H9 (cell line): ENCODE measurements at regions not wholly inside any gene's neighbourhood (a gene's known extent, or its start where the extent isn't known, plus 50 kb on each side); places are given as distances from the start of the nearest gene placed in this dataset.

Source experiments
- DNase-seq: peaks from one replicate; pipeline ENCODE4 v3.0.0-alpha.2; 2017
- H2AFZ ChIP-seq: one replicate; pipeline ENCODE4 v1.6.1; 2013; ENCODE audit warnings: mild to moderate bottlenecking, low read length, control low read depth, moderate library complexity
- H2AK5ac ChIP-seq: 2 replicates; pipeline ENCODE4 v1.6.1; 2013; ENCODE audit warnings: low read length, control low read depth, mixed read lengths; ENCODE audit not compliant: insufficient read length
- H2BK120ac ChIP-seq: one replicate; pipeline ENCODE4 v1.6.1; 2013; ENCODE audit warnings: low read depth, mild to moderate bottlenecking, low read length, control low read depth, inconsistent platforms; ENCODE audit not compliant: poor library complexity, severe bottlenecking
- H2BK12ac ChIP-seq: 2 replicates; pipeline ENCODE4 v1.6.1; 2013; ENCODE audit warnings: low read length, control low read depth, mixed read lengths, low read depth; ENCODE audit not compliant: insufficient read length
- H2BK15ac ChIP-seq: 2 replicates; pipeline ENCODE4 v1.6.1; 2013; ENCODE audit warnings: low read depth, low read length, control low read depth
- H2BK20ac ChIP-seq: one replicate; pipeline ENCODE4 v1.6.1; 2013; ENCODE audit warnings: low read depth, mild to moderate bottlenecking, low read length, control low read depth, inconsistent platforms; ENCODE audit not compliant: poor library complexity, severe bottlenecking
- H2BK5ac ChIP-seq: 2 replicates; pipeline ENCODE4 v1.6.1; 2013; ENCODE audit warnings: low read length, control low read depth, mixed read lengths; ENCODE audit not compliant: insufficient read length
- H3K14ac ChIP-seq: 2 replicates; pipeline ENCODE4 v1.6.1; 2013; ENCODE audit warnings: low read length, control low read depth; ENCODE audit not compliant: insufficient read depth
- H3K18ac ChIP-seq: 2 replicates; pipeline ENCODE4 v1.6.1; 2013; ENCODE audit warnings: low read depth, mild to moderate bottlenecking, mixed read lengths, low read length, control low read depth; ENCODE audit not compliant: insufficient read length
- H3K23ac ChIP-seq: 2 replicates; pipeline ENCODE4 v1.6.1; 2013; ENCODE audit warnings: low read length, control low read depth, mixed read lengths, low read depth; ENCODE audit not compliant: insufficient read length
- H3K23me2 ChIP-seq: 2 replicates; pipeline ENCODE4 v1.6.1; 2013; ENCODE audit warnings: low read depth, mild to moderate bottlenecking, mixed read lengths, low read length, control low read depth; ENCODE audit not compliant: insufficient read length, poor library complexity, severe bottlenecking
- H3K27ac ChIP-seq: 2 replicates; pipeline ENCODE4 v1.5.1; 2013; ENCODE audit warnings: low read length, control low read depth, mixed read lengths, low read depth; ENCODE audit not compliant: insufficient read length
- H3K27me3 ChIP-seq: 2 replicates; pipeline ENCODE4 v1.6.1; 2013; ENCODE audit warnings: low read length, control low read depth, inconsistent platforms; ENCODE audit not compliant: insufficient read depth
- H3K4ac ChIP-seq: 2 replicates; pipeline ENCODE4 v1.6.1; 2013; ENCODE audit warnings: low read depth, mild to moderate bottlenecking, control low read depth, inconsistent platforms, low read length, moderate library complexity
- H3K4me1 ChIP-seq: 2 replicates; pipeline ENCODE4 v1.6.1; 2013; ENCODE audit warnings: low read length, control low read depth, inconsistent platforms; ENCODE audit not compliant: insufficient read depth
- H3K4me2 ChIP-seq: 2 replicates; pipeline ENCODE4 v1.6.1; 2013; ENCODE audit warnings: low read length, control low read depth, mixed read lengths; ENCODE audit not compliant: insufficient read length, insufficient read depth
- H3K56ac ChIP-seq: 2 replicates; pipeline ENCODE4 v1.6.1; 2013; ENCODE audit warnings: low read depth, mild to moderate bottlenecking, mixed read lengths, low read length, control low read depth; ENCODE audit not compliant: insufficient read length
- H3K79me1 ChIP-seq: 2 replicates; pipeline ENCODE4 v1.6.1; 2013; ENCODE audit warnings: low read depth, mild to moderate bottlenecking, moderate library complexity, low read length, control low read depth, inconsistent platforms; ENCODE audit not compliant: insufficient read depth, poor library complexity, severe bottlenecking
- H3K79me2 ChIP-seq: 2 replicates; pipeline ENCODE4 v1.6.1; 2013; ENCODE audit warnings: low read length, control low read depth, inconsistent platforms; ENCODE audit not compliant: insufficient read depth
- H3K9ac ChIP-seq: 2 replicates; pipeline ENCODE4 v1.6.1; 2013; ENCODE audit warnings: low read length, control low read depth, mixed read lengths; ENCODE audit not compliant: insufficient read length; ENCODE audit errors: extremely low read depth
- H3K9me3 ChIP-seq: one replicate; pipeline ENCODE4 v1.6.1; 2013; ENCODE audit warnings: low read depth, low read length, inconsistent platforms; ENCODE audit not compliant: control insufficient read depth
- H3T11ph ChIP-seq: one replicate; pipeline ENCODE4 v1.6.1; 2013; ENCODE audit warnings: mild to moderate bottlenecking, low read length, control low read depth, inconsistent platforms
- H4K20me1 ChIP-seq: one replicate; pipeline ENCODE4 v1.6.1; 2013; ENCODE audit not compliant: control insufficient read depth, insufficient read length, insufficient read depth
- H4K5ac ChIP-seq: 2 replicates; pipeline ENCODE4 v1.6.1; 2013; ENCODE audit warnings: low read depth, mild to moderate bottlenecking, mixed read lengths, low read length, control low read depth; ENCODE audit not compliant: insufficient read length
- H4K8ac ChIP-seq: replicated peaks from 2 replicates; pipeline ENCODE4 v1.6.1; 2013; ENCODE audit warnings: low read length, control low read depth, mixed read lengths, low read depth; ENCODE audit not compliant: insufficient read length
- H4K91ac ChIP-seq: 2 replicates; pipeline ENCODE4 v1.6.1; 2013; ENCODE audit warnings: low read depth, mild to moderate bottlenecking, moderate library complexity, mixed read lengths, low read length, control low read depth; ENCODE audit not compliant: insufficient read length
- H3K27ac Mint-ChIP-seq, 3 experiments: 2 replicates in 2 of 3; 3 replicates in 1 of 3; pipeline ENCODE4 v1.8.0; 2020 to 2021; ENCODE audit warnings: mixed read lengths in 3 of 3, mild to moderate bottlenecking in 1 of 3, moderate library complexity in 1 of 3
- H3K27me3 Mint-ChIP-seq: 2 replicates; pipeline ENCODE4 v1.8.0; 2021; ENCODE audit warnings: low read depth, mild to moderate bottlenecking, moderate library complexity, mixed read lengths
- H3K36me3 Mint-ChIP-seq, 3 experiments: 2 replicates in 2 of 3; 3 replicates in 1 of 3; pipeline ENCODE4 v1.8.0; 2020 to 2021; ENCODE audit warnings: low read depth in 3 of 3, mixed read lengths in 3 of 3; ENCODE audit not compliant: insufficient read depth in 1 of 3
- H3K4me1 Mint-ChIP-seq, 2 experiments: 2 replicates each; pipeline ENCODE4 v1.8.0; 2020; ENCODE audit warnings: mixed read lengths in 2 of 2
- H3K4me3 Mint-ChIP-seq, 2 experiments: 2 replicates in 1 of 2; 3 replicates in 1 of 2; pipeline ENCODE4 v1.8.0; 2020 to 2021; ENCODE audit warnings: mild to moderate bottlenecking in 2 of 2, mixed read lengths in 2 of 2, moderate library complexity in 1 of 2
- H3K9me3 Mint-ChIP-seq, 2 experiments: 2 replicates in 1 of 2; 3 replicates in 1 of 2; pipeline ENCODE4 v1.8.0; 2020; ENCODE audit warnings: mild to moderate bottlenecking in 2 of 2, mixed read lengths in 2 of 2, moderate library complexity in 1 of 2
- CTCF ChIP-seq: fragments of 200-600 bp; sonication (generic); conservative IDR thresholded peaks from 3 replicates; pipeline ENCODE4 v1.8.0; 2021; ENCODE audit warnings: antibody characterized with exemption, mild to moderate bottlenecking
- WGBS: extraction: QIAGEN DNeasy Blood & Tissue Kit; methylation state at CpG from one replicate; pipeline ENCODE4 v1.1.7; 2013; ENCODE audit warnings: missing lambda C conversion rate, low lambda C conversion rate, mixed read lengths; ENCODE audit not compliant: insufficient read length; ENCODE audit errors: extremely low coverage; 5-methylcytosine and 5-hydroxymethylcytosine counted together

GRCh38 chr7:108716783-108717182, 147.1 kb downstream of the DNAJB9 start:
- no peak overlapping the region for H2BK20ac ChIP-seq
- H3K4me3 Mint-ChIP-seq: no peak overlapping the region

More at GRCh38 chr7:108716783-108717182, 147.1 kb downstream of the DNAJB9 start:
- no peaks in the 10 kb centered on the region for H3K79me2 ChIP-seq
- no peaks in the 10 kb centered on the region for H3K23me2 ChIP-seq
- no peak for TF ChIP-seq CTCF
- H3K4me1 Mint-ChIP-seq: no peaks in the 10 kb centered on the region
- H4K91ac ChIP-seq: no peak overlapping the region
- no peak overlapping the region for H2AK5ac ChIP-seq
- H2AFZ ChIP-seq: no peak overlapping the region
- no peak overlapping the region for H3K14ac ChIP-seq
- H3K36me3 Mint-ChIP-seq: no peaks in the 10 kb centered on the region
- H3K79me1 ChIP-seq: no peaks in the 10 kb centered on the region
- H3K18ac ChIP-seq: no peak overlapping the region
- no peaks in the 10 kb centered on the region for H3K9me3 ChIP-seq
- H2BK120ac ChIP-seq: no peak overlapping the region
- H3K27ac ChIP-seq: no peak overlapping the region
- H2BK12ac ChIP-seq: no peak overlapping the region
- no peaks in the 10 kb centered on the region for H3K9me3 Mint-ChIP-seq
- no peak overlapping the region for H3K4me2 ChIP-seq
- DNase-seq: no peak
- no peak overlapping the region for H4K8ac ChIP-seq
- no peak overlapping the region for H3K56ac ChIP-seq
- H3K27me3 Mint-ChIP-seq: no peaks in the 10 kb centered on the region; the same call in 1 of the 2 replicates
- H2BK5ac ChIP-seq: no peak overlapping the region
- H3K9ac ChIP-seq: no peak overlapping the region
- H3K23ac ChIP-seq: no peak overlapping the region
- no peaks in the 10 kb centered on the region for H3K4me1 ChIP-seq
- no peak overlapping the region for H2BK15ac ChIP-seq
- no peak overlapping the region for H3K27ac Mint-ChIP-seq
- H3K27me3 ChIP-seq: no peaks in the 10 kb centered on the region; the same call in 1 of the 2 replicates
- H4K20me1 ChIP-seq: no peaks in the 10 kb centered on the region
- no peak overlapping the region for H3T11ph ChIP-seq
- H3K4ac ChIP-seq: no peak overlapping the region
- no peak overlapping the region for H4K5ac ChIP-seq
- WGBS: no CpG with 5 or more reads among the region's 1 CpG
